NCI-H1105 (cell line): ENCODE measurements at regions not wholly inside any gene's neighbourhood (a gene's known extent, or its start where the extent isn't known, plus 50 kb on each side); places are given as distances from the start of the nearest gene placed in this dataset.
A peak's percentile ranks its signal among the peaks of the same experiment; 100 is the strongest.

Source experiments
- DNase-seq: peaks from one replicate; lab custom pipeline; 2025; lab: John Stamatoyannopoulos, UW

DNA sequence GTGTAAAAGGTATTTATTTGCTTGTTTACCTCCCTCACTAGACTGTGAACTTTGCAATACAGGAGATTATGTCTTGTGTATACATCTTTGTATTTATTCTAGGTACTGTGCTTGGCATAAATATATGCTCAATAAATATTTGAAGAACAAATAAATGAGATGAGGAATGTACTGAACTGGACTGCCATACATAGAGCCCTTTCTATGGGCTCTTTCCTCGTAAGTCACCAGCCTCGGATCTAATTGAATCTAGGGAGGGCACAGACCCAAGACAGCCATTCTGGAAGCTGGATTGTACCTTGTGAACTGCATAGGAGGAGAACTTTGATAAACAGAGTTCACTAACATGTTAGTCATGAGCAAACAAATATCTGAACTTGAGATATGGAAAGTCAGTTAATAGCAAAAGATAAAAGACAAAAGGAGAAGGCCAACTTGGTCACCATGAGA lies 503.9 kb downstream of the INSC start:
- no peak for DNase-seq

DNA sequence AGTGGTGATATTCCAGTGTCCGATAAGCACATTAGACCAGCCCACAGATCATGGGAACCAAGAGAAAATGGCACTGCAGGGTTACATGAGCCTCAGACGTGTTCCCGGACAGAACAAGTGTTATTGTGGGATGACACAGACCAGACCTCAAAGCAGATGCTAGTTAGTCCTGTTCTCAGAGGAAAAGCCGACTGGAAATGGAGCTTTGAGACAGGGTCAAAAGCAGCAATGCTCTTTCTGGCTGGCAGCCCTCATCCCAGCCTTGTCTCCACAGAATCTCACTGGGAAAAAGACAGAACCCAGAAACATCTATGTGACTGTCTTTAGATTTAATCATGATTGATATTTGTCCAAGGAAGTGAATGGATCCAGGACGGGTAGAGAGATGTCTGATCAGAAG lies 506.8 kb downstream of the INSC start:
- no peak for DNase-seq

DNA sequence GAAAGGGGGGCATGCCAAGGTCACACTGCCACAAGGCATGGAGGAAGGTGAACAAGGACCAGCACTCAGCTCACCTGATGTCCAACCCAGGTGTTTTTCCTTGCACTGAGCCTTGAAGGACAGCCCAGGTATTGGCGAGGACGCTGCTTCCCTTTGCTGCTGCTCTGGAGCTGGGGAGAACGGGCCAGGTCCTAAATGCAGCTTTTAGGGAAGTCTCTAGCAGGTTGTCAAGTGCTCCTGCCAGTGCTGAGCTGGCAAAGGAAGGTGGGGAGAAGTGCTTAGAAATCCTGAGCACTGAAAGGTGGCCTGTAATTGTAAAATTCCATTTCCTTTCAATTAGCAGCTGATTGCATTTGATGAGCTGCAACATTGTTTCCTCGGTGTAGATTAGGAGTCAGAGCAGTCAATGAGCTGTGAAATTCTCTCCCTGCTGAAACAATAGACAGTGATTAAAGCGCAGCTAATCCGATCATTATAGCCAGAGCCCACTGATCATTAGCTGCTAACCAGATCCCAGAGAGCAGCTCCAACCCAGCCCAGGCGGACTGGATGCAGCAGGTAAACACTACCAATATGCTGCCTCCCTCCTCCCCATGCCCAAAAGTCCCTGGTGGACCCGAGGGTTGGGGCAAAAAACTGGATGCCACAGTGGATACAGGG lies 507.6 kb downstream of the INSC start:
- DNase-seq = no peak

GRCh38 chr11:15624701-15625100 lies 510.0 kb downstream of the INSC start:
- no peak for DNase-seq

- DNase-seq = no peak
Measured at GRCh38 chr11:15625691-15626090, 511.0 kb downstream of the INSC start.

DNA sequence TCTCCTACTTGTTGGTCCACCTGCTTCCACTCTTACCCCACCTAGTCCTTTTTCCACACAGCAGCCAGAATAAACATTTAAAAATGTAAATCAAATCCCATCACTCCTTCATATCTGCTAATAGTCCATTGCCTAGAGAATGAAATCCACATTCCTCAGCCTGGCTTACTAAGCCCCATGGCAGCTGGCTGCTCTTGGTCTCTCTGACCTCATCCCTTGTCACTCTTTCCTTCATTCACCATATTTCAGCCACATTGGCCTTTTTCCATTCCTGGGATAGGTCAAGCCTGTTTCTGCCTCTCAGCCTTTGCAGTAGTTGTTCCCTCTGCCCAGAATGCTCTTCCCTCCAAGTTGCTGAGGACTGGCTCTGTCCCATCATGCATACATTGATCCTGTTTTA lies 512.8 kb downstream of the INSC start:
- DNase-seq = no peak

GRCh38 chr11:15629690-15630321 lies 515.1 kb downstream of the INSC start:
- DNase-seq = no peak

DNA sequence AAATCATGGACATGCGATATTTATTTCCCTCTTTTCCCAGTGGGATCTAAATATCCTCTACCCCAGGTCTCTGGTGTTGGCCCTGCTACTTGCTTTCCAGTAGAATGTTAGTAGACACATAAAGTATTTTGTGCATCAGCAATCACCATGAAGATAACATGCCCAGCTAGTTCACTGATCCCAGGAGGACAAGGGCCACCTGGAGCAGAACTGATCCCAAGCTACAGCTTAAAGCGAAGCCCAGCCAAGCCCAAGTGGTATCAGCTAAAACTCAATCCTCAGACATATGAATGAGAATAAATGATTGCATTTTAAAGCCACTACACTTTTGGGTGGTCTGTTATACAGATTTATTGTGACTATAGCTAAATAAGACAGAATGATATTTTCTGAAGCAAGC lies 516.2 kb downstream of the INSC start:
- DNase-seq = no peak

DNA sequence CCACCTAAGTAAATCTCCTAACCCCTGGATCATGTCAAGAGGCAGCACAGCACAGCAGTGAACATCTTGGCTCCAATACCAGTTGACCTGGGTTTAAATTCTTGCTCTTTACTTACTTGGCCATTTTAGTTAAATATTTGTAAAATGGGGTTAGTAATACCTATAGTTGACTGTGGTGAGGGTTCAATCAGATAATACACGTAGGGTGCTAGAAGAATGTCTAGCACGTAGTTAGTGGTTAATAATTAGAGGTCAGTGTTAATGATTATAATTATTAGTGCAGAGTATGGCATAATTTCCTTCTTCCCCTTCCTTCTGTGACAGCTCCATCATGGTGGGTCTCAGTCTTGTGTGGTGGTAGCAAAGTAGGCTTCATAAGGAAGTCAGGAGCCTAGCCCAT lies 520.8 kb downstream of the INSC start:
- DNase-seq = no peak

DNA sequence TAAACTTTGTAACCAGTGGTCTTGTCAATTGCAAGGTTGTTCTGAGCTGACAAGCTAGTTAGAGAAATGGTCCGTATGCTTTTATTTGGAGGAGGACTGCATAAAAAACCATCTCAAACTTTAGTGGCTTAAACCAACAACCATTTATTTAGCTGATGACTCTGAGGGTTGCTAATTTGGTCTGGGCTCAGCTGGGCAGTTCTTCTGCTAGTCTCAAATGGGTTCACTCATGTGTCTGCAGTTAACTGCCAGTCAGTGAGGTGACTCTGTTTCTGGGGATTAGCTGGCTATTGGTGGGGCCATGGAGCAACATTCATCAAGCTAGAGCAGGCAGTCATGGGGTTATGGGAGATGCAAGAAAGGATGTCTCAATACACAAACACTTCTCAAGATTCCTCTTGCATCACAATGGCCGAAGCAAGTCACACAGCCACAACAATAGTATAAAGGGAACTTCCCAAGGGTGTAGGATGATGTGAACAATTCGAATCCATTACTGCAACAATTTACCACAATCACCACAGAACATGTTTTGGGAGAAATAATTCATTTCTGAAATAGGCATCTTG lies 521.9 kb downstream of the INSC start:
- DNase-seq = no peak

DNA sequence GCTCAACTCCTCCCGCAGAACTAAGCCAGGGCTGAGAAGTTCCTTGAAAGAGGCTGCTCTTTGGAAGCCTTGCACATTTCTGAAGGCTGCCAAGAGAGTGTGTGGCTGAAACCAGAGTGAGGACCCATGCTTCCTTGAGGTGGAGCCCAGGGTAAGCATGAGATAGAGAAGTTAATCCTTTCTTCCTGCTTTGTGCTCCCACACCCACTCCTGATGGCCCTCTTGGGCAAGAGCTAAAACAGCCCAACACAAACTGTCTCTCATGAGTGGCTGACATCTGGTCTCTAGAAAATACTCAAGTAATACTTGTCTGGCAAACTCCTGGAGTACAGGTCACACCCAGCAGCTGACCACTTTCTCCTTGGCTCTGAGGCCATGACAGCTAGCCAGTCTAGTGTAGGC lies 523.7 kb downstream of the INSC start:
- no peak for DNase-seq

- no peak for DNase-seq
Measured at GRCh38 chr11:15640318-15640717, 525.6 kb downstream of the INSC start.

DNA sequence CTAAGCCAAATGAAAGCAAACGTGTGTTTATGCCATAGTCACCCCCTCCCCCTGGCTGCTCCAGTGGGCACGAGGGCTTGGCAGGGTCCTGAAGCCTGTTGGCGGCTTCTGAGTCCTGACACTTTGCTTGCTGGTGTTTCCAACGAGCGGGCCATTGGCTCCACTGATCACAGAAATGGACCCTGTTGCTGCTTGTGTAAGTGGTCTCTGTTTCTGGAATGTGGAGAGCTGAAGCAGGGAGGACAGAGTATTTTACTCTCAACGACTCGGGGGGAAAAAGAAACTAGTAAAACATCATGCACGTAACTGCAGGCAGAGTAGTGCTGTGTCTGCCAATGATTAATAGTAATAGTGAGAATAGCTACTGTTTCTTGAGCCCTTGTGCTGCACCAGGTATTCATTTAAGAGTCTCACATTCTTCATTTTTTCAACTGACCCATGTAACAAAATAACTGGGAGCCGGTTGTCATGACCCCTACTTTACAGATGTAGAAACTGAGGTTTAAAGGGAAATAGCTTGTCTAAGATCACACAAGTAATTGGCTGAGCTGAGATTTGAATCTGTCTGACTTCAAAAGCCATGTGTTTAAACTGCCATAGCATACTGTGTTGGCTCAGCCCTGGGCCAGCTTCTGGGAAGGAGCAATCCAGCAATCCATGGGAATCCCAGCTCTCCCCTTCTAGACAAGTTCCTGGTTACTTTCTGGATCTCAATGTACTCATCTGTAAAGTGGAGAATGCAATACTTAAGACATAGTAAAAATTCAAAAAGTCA lies 526.7 kb downstream of the INSC start:
- DNase-seq = no peak

- DNase-seq = no peak
Measured at GRCh38 chr11:15645201-15645600, 530.5 kb downstream of the INSC start.

- DNase-seq = no peak
Measured at GRCh38 chr11:15649371-15650104, 534.8 kb downstream of the INSC start.

GRCh38 chr11:15650105-15650938 lies 535.6 kb downstream of the INSC start:
- DNase-seq = peak; percentile 89

DNA sequence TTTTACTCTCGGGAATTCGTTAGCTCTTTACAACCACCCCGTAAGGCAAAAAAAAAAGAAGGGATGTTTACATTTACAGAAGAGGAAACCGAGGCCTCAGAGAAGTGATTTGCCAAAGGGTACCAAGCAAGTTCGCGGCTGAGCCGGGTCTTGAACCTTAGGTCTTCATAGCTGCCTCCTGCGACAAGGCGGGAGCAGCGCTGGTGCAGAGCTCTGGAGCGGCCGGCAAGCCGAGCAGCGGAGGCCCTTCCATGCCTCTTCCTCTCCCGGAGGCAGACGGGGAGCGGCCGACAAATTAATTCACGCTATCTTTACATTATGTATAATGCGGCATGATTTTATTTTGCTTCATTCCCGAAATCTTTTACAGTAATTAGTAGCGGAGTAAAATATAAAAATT lies 536.3 kb downstream of the INSC start:
- no peak for DNase-seq

GRCh38 chr11:15651816-15652215 lies 537.1 kb downstream of the INSC start:
- DNase-seq = no peak

- DNase-seq = no peak
Measured at GRCh38 chr11:15653191-15653710, 538.5 kb downstream of the INSC start.

GRCh38 chr11:15654451-15654850 lies 539.7 kb downstream of the INSC start:
- no peak for DNase-seq

DNA sequence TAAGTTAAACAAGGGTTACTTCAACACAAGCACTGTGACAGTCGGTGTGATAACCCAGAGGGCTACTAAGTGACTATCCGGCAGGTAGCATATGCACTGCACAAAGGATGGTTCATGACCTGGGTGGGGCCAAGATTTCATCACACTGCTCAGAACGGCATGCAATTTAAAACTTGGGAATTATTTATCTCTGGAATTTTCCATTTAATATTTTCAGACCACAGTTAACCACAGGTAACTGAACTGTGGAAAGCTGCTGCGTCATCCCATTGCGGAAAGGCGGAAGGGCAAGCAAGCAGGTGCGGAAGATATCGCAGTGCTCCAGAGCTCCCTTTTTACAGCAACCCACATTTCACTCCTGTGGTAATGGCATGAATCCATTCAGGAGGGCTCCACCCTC lies 540.8 kb downstream of the INSC start:
- no peak for DNase-seq
